ENCODE measurements at regions not wholly inside any gene's neighbourhood (a gene's known extent, or its start where the extent isn't known, plus 50 kb on each side); places are given as distances from the start of the nearest gene placed in this dataset.
"Not testable (repeated sequence)": the region's sequence is repeated elsewhere in the genome, so short reads cannot be mapped to it uniquely, and the experiment has no call there.

DNA sequence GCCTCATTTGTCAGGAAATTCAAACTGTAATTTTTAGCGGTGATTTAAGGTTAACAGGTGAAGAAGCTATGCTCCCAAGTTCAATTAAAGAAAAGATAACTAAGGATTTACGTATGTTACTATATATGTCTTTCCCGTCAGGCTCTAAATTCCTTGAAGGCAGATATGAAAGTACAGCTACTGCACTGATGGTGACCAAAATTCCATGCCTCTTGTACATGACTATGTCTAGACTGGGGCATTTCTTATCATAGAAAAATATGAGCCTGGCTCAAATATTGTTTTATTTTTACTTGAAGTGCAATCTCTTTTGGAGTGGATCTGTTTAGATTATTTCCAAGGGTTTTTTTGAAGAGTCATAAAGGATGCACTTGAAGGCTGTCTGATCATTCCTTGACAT is 647.1 kb upstream of the KCNMB2 start:
- DNase-seq (ENCODE audit: low spot score): no peak
- no peak for ATAC-seq (ENCODE audit: low FRiP score)
- TF ChIP-seq, protein P1, sequence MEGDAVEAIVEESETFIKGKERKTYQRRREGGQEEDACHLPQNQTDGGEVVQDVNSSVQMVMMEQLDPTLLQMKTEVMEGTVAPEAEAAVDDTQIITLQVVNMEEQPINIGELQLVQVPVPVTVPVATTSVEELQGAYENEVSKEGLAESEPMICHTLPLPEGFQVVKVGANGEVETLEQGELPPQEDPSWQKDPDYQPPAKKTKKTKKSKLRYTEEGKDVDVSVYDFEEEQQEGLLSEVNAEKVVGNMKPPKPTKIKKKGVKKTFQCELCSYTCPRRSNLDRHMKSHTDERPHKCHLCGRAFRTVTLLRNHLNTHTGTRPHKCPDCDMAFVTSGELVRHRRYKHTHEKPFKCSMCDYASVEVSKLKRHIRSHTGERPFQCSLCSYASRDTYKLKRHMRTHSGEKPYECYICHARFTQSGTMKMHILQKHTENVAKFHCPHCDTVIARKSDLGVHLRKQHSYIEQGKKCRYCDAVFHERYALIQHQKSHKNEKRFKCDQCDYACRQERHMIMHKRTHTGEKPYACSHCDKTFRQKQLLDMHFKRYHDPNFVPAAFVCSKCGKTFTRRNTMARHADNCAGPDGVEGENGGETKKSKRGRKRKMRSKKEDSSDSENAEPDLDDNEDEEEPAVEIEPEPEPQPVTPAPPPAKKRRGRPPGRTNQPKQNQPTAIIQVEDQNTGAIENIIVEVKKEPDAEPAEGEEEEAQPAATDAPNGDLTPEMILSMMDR (IDR thresholded peaks at IDR 0.05): no peak

DNA sequence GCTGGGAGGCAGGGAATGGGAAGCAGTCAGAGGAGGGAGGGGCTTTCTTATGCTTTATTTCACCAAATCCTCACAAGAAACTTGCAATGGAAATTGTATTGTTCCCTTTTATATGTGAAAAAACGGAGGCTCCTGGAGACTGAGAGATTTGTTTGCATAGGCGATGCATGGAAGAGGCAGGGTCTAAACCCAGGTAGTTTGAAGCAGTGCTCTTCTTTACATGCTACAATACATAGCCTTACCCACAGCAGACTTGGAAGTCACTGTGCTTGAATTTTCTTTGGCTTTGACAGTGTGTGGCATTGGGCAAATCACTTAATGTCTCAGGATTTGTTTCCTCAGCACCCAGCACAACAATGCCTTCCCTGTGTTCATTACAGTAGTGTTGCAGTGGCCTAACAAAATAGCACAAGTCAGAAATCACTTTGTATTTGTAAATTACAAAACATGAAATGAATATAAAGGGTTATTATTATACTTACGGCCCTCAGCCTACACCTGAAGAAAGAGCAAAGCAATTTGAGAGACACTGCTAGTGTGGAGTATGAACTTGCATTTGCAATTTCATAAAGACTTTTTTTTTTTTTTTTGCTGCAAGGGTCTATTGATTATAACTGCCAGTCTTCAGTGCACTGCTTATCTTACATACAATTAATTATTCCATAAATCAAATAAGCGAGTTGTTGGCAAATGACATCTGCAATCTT is 646.4 kb upstream of the KCNMB2 start:
- TF ChIP-seq, protein P1 (IDR thresholded peaks at IDR 0.05): no peak
- no peak for ATAC-seq (ENCODE audit: low FRiP score)
- DNase-seq (ENCODE audit: low spot score): no peak

DNA sequence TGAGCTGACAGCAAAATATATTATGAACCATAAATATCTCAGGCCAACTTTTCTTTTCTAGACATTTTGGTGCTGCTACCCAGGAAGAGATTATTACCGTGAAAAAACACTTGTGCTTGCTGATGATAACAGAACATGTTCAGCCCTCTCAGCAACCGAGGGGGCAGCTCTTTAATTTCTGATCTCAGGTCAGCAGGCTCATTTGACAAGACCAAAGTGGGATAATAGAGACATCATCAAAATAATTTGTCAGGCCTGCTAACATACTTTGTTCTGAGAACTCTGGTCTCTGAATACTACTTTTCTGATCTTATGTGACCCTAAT is 645.9 kb upstream of the KCNMB2 start:
- DNase-seq (ENCODE audit: low spot score) (no peak), ATAC-seq (ENCODE audit: low FRiP score) (no peak)
- TF ChIP-seq, protein P1 (IDR thresholded peaks at IDR 0.05): no peak

DNA sequence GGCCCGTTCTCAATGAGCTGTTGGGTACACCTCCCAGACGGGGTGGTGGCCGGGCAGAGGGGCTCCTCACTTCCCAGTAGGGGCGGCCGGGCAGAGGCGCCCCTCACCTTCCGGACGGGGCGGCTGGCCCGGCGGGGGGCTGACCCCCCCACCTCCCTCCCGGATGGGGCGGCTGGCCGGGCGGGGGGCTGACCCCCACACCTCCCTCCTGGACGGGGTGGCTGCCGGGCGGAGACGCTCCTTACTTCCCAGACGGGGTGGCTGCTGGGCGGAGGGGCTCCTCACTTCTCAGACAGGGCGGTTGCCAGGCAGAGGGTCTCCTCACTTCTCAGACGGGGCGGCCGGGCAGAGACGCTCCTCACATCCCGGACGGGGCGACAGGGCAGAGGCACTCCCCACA is 644.7 kb upstream of the KCNMB2 start:
- ATAC-seq (ENCODE audit: low FRiP score); DNase-seq (ENCODE audit: low spot score): not testable (repeated sequence)

DNA sequence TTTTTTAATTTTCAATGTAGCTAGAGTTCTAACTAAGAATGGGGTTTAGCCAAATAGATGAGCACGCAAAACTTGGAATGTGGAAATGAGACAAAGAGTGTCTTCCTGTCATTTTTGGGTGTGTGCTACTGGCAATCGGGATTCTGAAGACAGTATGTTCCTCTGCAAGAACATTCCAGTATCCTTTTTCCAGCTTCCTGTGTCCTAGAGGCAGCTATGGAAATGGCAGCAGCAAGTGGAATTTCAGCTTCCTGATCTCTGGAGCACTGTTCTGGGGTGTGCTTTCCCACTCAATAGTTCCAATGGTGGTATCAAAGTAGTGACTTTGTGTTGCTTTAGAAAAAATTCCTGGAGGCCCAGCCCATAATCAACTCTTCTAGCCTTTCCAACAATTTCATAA is 642.9 kb upstream of the KCNMB2 start:
- DNase-seq (ENCODE audit: low spot score) (no peak), ATAC-seq (ENCODE audit: low FRiP score) (no peak)
- TF ChIP-seq, protein P1 (IDR thresholded peaks at IDR 0.05): no peak

DNA sequence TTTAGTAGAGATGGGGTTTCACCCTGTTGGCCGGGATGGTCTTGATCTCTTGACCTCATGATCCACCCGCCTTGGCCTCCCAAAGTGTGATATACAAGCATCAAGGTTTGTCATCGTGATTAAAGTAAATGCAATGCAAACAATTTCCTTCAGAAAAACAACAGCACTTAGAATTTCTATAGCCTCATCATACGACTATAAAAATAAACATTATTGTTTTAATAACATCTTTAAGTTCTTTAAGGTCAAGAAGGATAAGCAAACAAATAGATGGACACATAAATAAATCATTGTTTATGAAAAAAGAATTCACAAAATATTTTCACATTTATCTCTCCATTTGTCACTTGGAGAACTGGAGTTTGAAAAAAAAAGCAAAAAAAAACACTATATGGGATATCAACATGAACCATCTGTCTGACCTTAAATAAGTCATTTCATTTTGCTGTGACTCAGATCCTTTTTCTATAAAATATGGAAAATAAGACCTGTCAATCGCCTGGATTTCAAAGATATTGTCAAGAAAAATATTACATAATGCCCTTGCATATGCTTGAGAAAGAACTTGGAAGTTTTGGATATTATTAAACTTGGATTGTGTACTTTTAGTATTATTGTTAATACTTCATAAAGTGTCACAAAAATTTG is 642.0 kb upstream of the KCNMB2 start:
- no peak for ATAC-seq (ENCODE audit: low FRiP score)
- DNase-seq (ENCODE audit: low spot score): no peak
- TF ChIP-seq, protein P1 (IDR thresholded peaks at IDR 0.05): no peak

DNA sequence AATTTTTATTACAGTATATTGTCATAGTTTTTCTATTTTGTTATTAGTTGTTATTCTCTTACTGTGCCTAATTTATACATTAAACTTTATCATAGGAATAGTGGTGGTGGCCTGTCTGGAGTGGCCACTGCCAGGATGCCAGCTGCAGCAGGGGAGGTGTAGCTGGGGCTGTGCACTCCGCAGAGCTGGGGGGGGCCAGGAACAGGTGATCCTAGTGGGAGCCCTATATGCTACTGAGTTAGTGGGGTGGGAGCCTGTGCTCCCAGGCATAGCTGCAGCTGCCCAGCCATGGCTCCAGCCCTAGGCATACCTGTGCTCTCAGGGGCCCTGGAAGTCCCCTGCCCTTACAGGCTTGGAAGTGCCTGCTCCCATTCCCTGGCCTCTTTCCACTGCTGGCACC is 638.1 kb upstream of the KCNMB2 start:
- DNase-seq (ENCODE audit: low spot score): no peak
- TF ChIP-seq, protein P1 (IDR thresholded peaks at IDR 0.05): no peak
- no peak for ATAC-seq (ENCODE audit: low FRiP score)

All from omental fat pad (tissue), 3 donors.